Memory B cell (primary cell): ENCODE measurements at regions not wholly inside any gene's neighbourhood (a gene's known extent, or its start where the extent isn't known, plus 50 kb on each side); places are given as distances from the start of the nearest gene placed in this dataset.

Source experiments
- ATAC-seq: fragments of 150-1000 bp; cut with Tn5 transposase; 2 replicates; pipeline ENCODE4 v1.10.0; 2021; ENCODE audit warnings: low read depth, mild to moderate bottlenecking, moderate library complexity
- DNase-seq, 2 donors: peaks; one replicate each; pipeline ENCODE4 v3.0.0; 2022; ENCODE audit warnings: low spot score in 2 of 2
- H3K27ac Mint-ChIP-seq: one replicate; pipeline ENCODE4 v1.8.0; 2022; ENCODE audit warnings: mild to moderate bottlenecking, moderate library complexity, mixed read lengths
- H3K27me3 Mint-ChIP-seq: one replicate; pipeline ENCODE4 v1.8.0; 2022; ENCODE audit warnings: mixed read lengths
- H3K36me3 Mint-ChIP-seq: one replicate; pipeline ENCODE4 v1.8.0; 2022; ENCODE audit warnings: mild to moderate bottlenecking, mixed read lengths
- H3K4me1 Mint-ChIP-seq: one replicate; pipeline ENCODE4 v1.8.0; 2022; ENCODE audit warnings: mixed read lengths
- H3K4me3 Mint-ChIP-seq: one replicate; pipeline ENCODE4 v1.8.0; 2022; ENCODE audit warnings: mild to moderate bottlenecking, moderate library complexity, mixed read lengths
- H3K9me3 Mint-ChIP-seq: one replicate; pipeline ENCODE4 v1.8.0; 2022; ENCODE audit warnings: mixed read lengths

- Mint-ChIP-seq H3K4me3 (no peak overlapping the region), H3K9me3 (peaks cover 17% of the 10 kb centered on the region), H3K36me3 (peaks cover 10% of the 10 kb centered on the region), H3K4me1 (no peaks in the 10 kb centered on the region), H3K27me3 (no peaks in the 10 kb centered on the region), H3K27ac (no peak overlapping the region)
- no peak for ATAC-seq
- no peak for DNase-seq
Measured at GRCh38 chrX:57848857-57849256, 61.4 kb downstream of the ZXDA start.

GRCh38 chrX:57822818-57823217, 87.4 kb downstream of the ZXDA start:
- DNase-seq (no peak), ATAC-seq (no peak)
- H3K27me3 Mint-ChIP-seq = no peaks in the 10 kb centered on the region
- no peak overlapping the region for H3K27ac Mint-ChIP-seq
- no peak overlapping the region for H3K4me3 Mint-ChIP-seq
- no peaks in the 10 kb centered on the region for H3K9me3 Mint-ChIP-seq
- H3K36me3 Mint-ChIP-seq = no peaks in the 10 kb centered on the region
- H3K4me1 Mint-ChIP-seq = peaks cover 3% of the 10 kb centered on the region

GRCh38 chrX:57822398-57822797, 87.9 kb downstream of the ZXDA start:
- no peaks in the 10 kb centered on the region for H3K36me3 Mint-ChIP-seq
- H3K4me1 Mint-ChIP-seq = peaks cover 3% of the 10 kb centered on the region
- ATAC-seq = no peak
- no peaks in the 10 kb centered on the region for H3K9me3 Mint-ChIP-seq
- H3K27me3 Mint-ChIP-seq = no peaks in the 10 kb centered on the region
- H3K4me3 Mint-ChIP-seq = no peak overlapping the region
- H3K27ac Mint-ChIP-seq = no peak overlapping the region
- no peak for DNase-seq

- no peak overlapping the region for H3K27ac Mint-ChIP-seq
- ATAC-seq = peak; percentile 54
Measured at GRCh38 chrX:57821703-57822387, 88.4 kb downstream of the ZXDA start.

GRCh38 chrX:57817302-57817701, 93.0 kb downstream of the ZXDA start:
- Mint-ChIP-seq H3K4me1 (peaks cover 3% of the 10 kb centered on the region), H3K27me3 (peaks cover 2% of the 10 kb centered on the region), H3K9me3 (peaks cover 7% of the 10 kb centered on the region), H3K36me3 (no peaks in the 10 kb centered on the region), H3K4me3 (no peak overlapping the region), H3K27ac (no peak overlapping the region)
- DNase-seq (no peak), ATAC-seq (no peak)

More at GRCh38 chrX:57821703-57822387, 88.4 kb downstream of the ZXDA start:
- Mint-ChIP-seq H3K4me1 (peaks cover 3% of the 10 kb centered on the region), H3K9me3 (no peaks in the 10 kb centered on the region), H3K36me3 (no peaks in the 10 kb centered on the region), H3K27me3 (no peaks in the 10 kb centered on the region), H3K4me3 (peak overlapping the region; percentile 4)
- peak; percentile 21 to 51 for DNase-seq

- DNase-seq = no peak
- H3K9me3 Mint-ChIP-seq = no peaks in the 10 kb centered on the region
Measured at GRCh38 chrX:57772637-57773036, 92.6 kb upstream of the NLRP2B start.

GRCh38 chrX:57771689-57772088, 91.6 kb upstream of the NLRP2B start:
- H3K4me1 Mint-ChIP-seq = no peaks in the 10 kb centered on the region
- no peaks in the 10 kb centered on the region for H3K36me3 Mint-ChIP-seq
- H3K4me3 Mint-ChIP-seq = no peak overlapping the region
- no peak overlapping the region for H3K27ac Mint-ChIP-seq
- no peak for DNase-seq
- ATAC-seq = no peak
- H3K9me3 Mint-ChIP-seq = no peaks in the 10 kb centered on the region
- H3K27me3 Mint-ChIP-seq = no peaks in the 10 kb centered on the region

More at GRCh38 chrX:57772637-57773036, 92.6 kb upstream of the NLRP2B start:
- no peaks in the 10 kb centered on the region for H3K36me3 Mint-ChIP-seq
- H3K27me3 Mint-ChIP-seq = no peaks in the 10 kb centered on the region
- H3K4me1 Mint-ChIP-seq = no peaks in the 10 kb centered on the region
- no peak overlapping the region for H3K4me3 Mint-ChIP-seq
- ATAC-seq = no peak
- no peak overlapping the region for H3K27ac Mint-ChIP-seq

- H3K36me3 Mint-ChIP-seq = no peaks in the 10 kb centered on the region
- peaks cover 7% of the 10 kb centered on the region for H3K9me3 Mint-ChIP-seq
- no peak overlapping the region for H3K27ac Mint-ChIP-seq
- H3K4me3 Mint-ChIP-seq = no peak overlapping the region
- H3K4me1 Mint-ChIP-seq = no peaks in the 10 kb centered on the region
- no peak for ATAC-seq
- no peaks in the 10 kb centered on the region for H3K27me3 Mint-ChIP-seq
- DNase-seq = no peak
Measured at GRCh38 chrX:57752866-57753265, 72.8 kb upstream of the NLRP2B start.

GRCh38 chrX:57741107-57741506, 61.0 kb upstream of the NLRP2B start:
- Mint-ChIP-seq H3K4me1 (no peaks in the 10 kb centered on the region), H3K36me3 (no peaks in the 10 kb centered on the region), H3K4me3 (no peak overlapping the region), H3K9me3 (no peaks in the 10 kb centered on the region), H3K27me3 (no peaks in the 10 kb centered on the region), H3K27ac (no peak overlapping the region)
- ATAC-seq (no peak), DNase-seq (no peak)

GRCh38 chrX:57737881-57738280, 57.8 kb upstream of the NLRP2B start:
- ATAC-seq (no peak), DNase-seq (no peak)
- Mint-ChIP-seq H3K36me3 (no peaks in the 10 kb centered on the region), H3K4me3 (no peak overlapping the region), H3K27me3 (peaks cover under 1% of the 10 kb centered on the region), H3K4me1 (no peaks in the 10 kb centered on the region), H3K27ac (no peak overlapping the region), H3K9me3 (peaks cover under 1% of the 10 kb centered on the region)
